HepG2 (cell line): ENCODE measurements at regions not wholly inside any gene's neighbourhood (a gene's known extent, or its start where the extent isn't known, plus 50 kb on each side); places are given as distances from the start of the nearest gene placed in this dataset.

Experiments
- ATAC-seq: fragments of 200-7000 bp; cut with Tn5 transposase; 3 replicates; pipeline ENCODE4 v1.9.1; 2020; ENCODE audit warnings: mild to moderate bottlenecking, moderate library complexity
- BruUV-seq: library from RNA; stranded (reverse); fragments of 400-500 nt; replicated peaks from 2 replicates; lab custom pipeline; 2021; lab: Mats Ljungman, UMichigan
- CTCF ChIA-PET: fragments of 300-600 bp; formaldehyde crosslinking; extraction: SDS; loops from one replicate; lab custom pipeline; 2021; ENCODE audit warnings: low total read pairs, inconsistent platforms, low intra/inter-chr PET ratio; lab: Yijun Ruan, JAX
- POLR2A ChIA-PET: fragments of 350-600 bp; sonication (Branson Sonifier 250); formaldehyde crosslinking; loops from one replicate; lab custom pipeline; 2020; ENCODE audit warnings: antibody characterized with exemption, inconsistent platforms; lab: Yijun Ruan, JAX
- DNase-seq: peaks from one replicate; pipeline ENCODE4 v3.0.0-alpha.2; 2015; ENCODE audit warnings: low spot score
- FAIRE-seq: peaks from 3 replicates; lab custom pipeline; 2011; peaks lifted over from hg19 to GRCh38; lab: Jason Lieb, UNC
- H2AFZ ChIP-seq: one replicate; pipeline ENCODE4 v1.6.1; 2011; ENCODE audit warnings: low read length, inconsistent platforms
- H3K27ac ChIP-seq: fragments of 300-600 bp; 3 replicates; pipeline ENCODE4 v1.8.0; 2011; ENCODE audit warnings: mixed run types, mild to moderate bottlenecking, mixed read lengths, low read length, inconsistent platforms; ENCODE audit not compliant: insufficient read depth; ENCODE audit errors: extremely low read length
- H3K27me3 ChIP-seq, 2 experiments: fragments of 200-600 bp in 1 of 2; 2 replicates in 1 of 2; 3 replicates in 1 of 2; pipeline versions ENCODE4 v1.6.0 to v1.8.0; 2011; ENCODE audit warnings: low read length in 2 of 2, mild to moderate bottlenecking in 2 of 2, moderate library complexity in 2 of 2, inconsistent platforms in 1 of 2; ENCODE audit not compliant: insufficient read depth in 2 of 2, control insufficient read depth in 1 of 2
- H3K36me3 ChIP-seq, 2 experiments: fragments of 200-600 bp in 1 of 2; replicated peaks in 1 of 2; 2 replicates in 1 of 2; 3 replicates in 1 of 2; pipeline versions ENCODE4 v1.5.1 to v1.8.0; 2011; ENCODE audit warnings: low read length in 2 of 2, inconsistent platforms in 1 of 2; ENCODE audit not compliant: insufficient read depth in 2 of 2, control insufficient read depth in 1 of 2
- H3K4me1 ChIP-seq: 2 replicates; pipeline ENCODE4 v1.5.1; 2012; ENCODE audit warnings: low read length, inconsistent platforms; ENCODE audit not compliant: insufficient read depth
- H3K4me2 ChIP-seq: 2 replicates; pipeline ENCODE4 v1.6.0; 2011; ENCODE audit warnings: low read depth, low read length, inconsistent platforms
- H3K4me3 ChIP-seq, 3 experiments: fragments of 200-600 bp in 1 of 3; sonication (generic), shearing (Covaris generic) in 1 of 3; replicated peaks in 1 of 3; 2 replicates each; pipeline ENCODE4 v1.5.1; 2011 to 2016; ENCODE audit warnings: low read length in 3 of 3, inconsistent platforms in 2 of 3, low read depth in 2 of 3, mild to moderate bottlenecking in 2 of 3, control low read depth in 1 of 3, mixed read lengths in 1 of 3; ENCODE audit not compliant: insufficient read depth in 1 of 3
- H3K79me2 ChIP-seq: one replicate; pipeline ENCODE4 v1.6.1; 2011; ENCODE audit warnings: low read length, inconsistent platforms; ENCODE audit not compliant: insufficient read depth
- H3K9ac ChIP-seq: 2 replicates; pipeline ENCODE4 v1.6.0; 2011; ENCODE audit warnings: mild to moderate bottlenecking, low read depth, low read length, inconsistent platforms; ENCODE audit not compliant: insufficient read depth
- H3K9me3 ChIP-seq: 2 replicates; pipeline ENCODE4 v1.5.1; 2012; ENCODE audit warnings: mild to moderate bottlenecking, low read length
- H4K20me1 ChIP-seq: 2 replicates; pipeline ENCODE4 v1.6.0; 2011; ENCODE audit warnings: inconsistent platforms, mild to moderate bottlenecking, low read length, moderate library complexity; ENCODE audit not compliant: insufficient read depth
- MTERF4 ChIP-seq: sonication (generic); formaldehyde crosslinking; IDR thresholded peaks from 2 replicates; pipeline ENCODE4 v1.8.0; 2023; ENCODE audit warnings: mild to moderate bottlenecking, missing genetic modification reagents
- NAIF1 ChIP-seq: sonication (generic); formaldehyde crosslinking; IDR thresholded peaks from 2 replicates; pipeline ENCODE4 v1.5.0; 2020; ENCODE audit warnings: mild to moderate bottlenecking, missing genetic modification reagents, borderline replicate concordance
- PITX1 ChIP-seq: sonication (generic); formaldehyde crosslinking; IDR thresholded peaks from 2 replicates; pipeline ENCODE4 v1.5.1; 2020; ENCODE audit warnings: mild to moderate bottlenecking, missing genetic modification reagents
- PREB ChIP-seq: sonication (generic); formaldehyde crosslinking; IDR thresholded peaks from 2 replicates; pipeline ENCODE4 v1.4.0; 2020; ENCODE audit warnings: missing genetic modification reagents
- RNF219 ChIP-seq: sonication (generic); formaldehyde crosslinking; IDR thresholded peaks from 2 replicates; pipeline ENCODE4 v1.5.0; 2020; ENCODE audit warnings: mild to moderate bottlenecking, missing genetic modification reagents
- STAT6 ChIP-seq: sonication (generic); formaldehyde crosslinking; IDR thresholded peaks from 2 replicates; pipeline ENCODE4 v1.4.0; 2020; ENCODE audit warnings: missing genetic modification reagents, mild to moderate bottlenecking, borderline replicate concordance
- ZBTB7A ChIP-seq: sonication (generic); formaldehyde crosslinking; IDR thresholded peaks from 2 replicates; pipeline ENCODE4 v1.8.0; 2022; ENCODE audit warnings: mild to moderate bottlenecking, missing genetic modification reagents
- ZFP90 ChIP-seq: sonication (generic); formaldehyde crosslinking; IDR thresholded peaks from 2 replicates; pipeline ENCODE4 v1.8.0; 2022; ENCODE audit warnings: missing genetic modification reagents, mild to moderate bottlenecking, inconsistent platforms, borderline replicate concordance
- ZHX1 ChIP-seq: sonication (generic); formaldehyde crosslinking; IDR thresholded peaks from 2 replicates; pipeline ENCODE4 v1.8.1; 2022; ENCODE audit warnings: low read depth, mild to moderate bottlenecking, missing genetic modification reagents
- ZNF160 ChIP-seq: sonication (generic); formaldehyde crosslinking; IDR thresholded peaks from 2 replicates; pipeline ENCODE4 v1.8.0; 2022; ENCODE audit warnings: mild to moderate bottlenecking, inconsistent platforms, missing genetic modification reagents
- ZNF337 ChIP-seq: sonication (generic); formaldehyde crosslinking; IDR thresholded peaks from 2 replicates; pipeline ENCODE4 v1.5.1; 2020; ENCODE audit warnings: missing genetic modification reagents, low read depth, mild to moderate bottlenecking, borderline replicate concordance
- ZNF678 ChIP-seq: sonication (generic); formaldehyde crosslinking; IDR thresholded peaks from 2 replicates; pipeline ENCODE4 v1.4.0; 2020; ENCODE audit warnings: mild to moderate bottlenecking, missing genetic modification reagents
- WGBS: methylation state at CpG from one replicate; pipeline ENCODE4 v1.1.6; 2017; ENCODE audit warnings: low lambda C conversion rate; 5-methylcytosine and 5-hydroxymethylcytosine counted together
- in situ Hi-C: cut with HindIII; loops from 2 replicates; pipeline ENCODE4 v1.10.0; 2017; ENCODE audit warnings: low pct_unique_long_range_greater_than_20kb; ENCODE audit not compliant: extremely low pct_ligation_motif_present
- intact Hi-C: fragments of 100-400 bp; cut with micrococcal nuclease; formaldehyde crosslinking; loops from one replicate; pipeline ENCODE4 v1.10.0; 2022; ENCODE audit not compliant: unreplicated experiment

GRCh38 chr1:189697113-189697512, 780.6 kb downstream of the BRINP3 start:
- no peak for DNase-seq
- Histone ChIP-seq H3K27me3 (no peaks in the 10 kb centered on the region), H3K9me3 (no peaks in the 10 kb centered on the region), H3K4me3 (no peak overlapping the region), H3K4me1 (no peaks in the 10 kb centered on the region), H4K20me1 (no peaks in the 10 kb centered on the region), H3K9ac (no peak overlapping the region), H3K27ac (no peak overlapping the region), H3K79me2 (no peaks in the 10 kb centered on the region), H3K4me2 (no peak overlapping the region), H3K36me3 (no peaks in the 10 kb centered on the region), H2AFZ (no peak overlapping the region)
- TF ChIP-seq PREB (CRISPR knock-in tag) = no peak
- no peak for TF ChIP-seq NAIF1 (CRISPR knock-in tag)
- no peak for TF ChIP-seq PITX1 (CRISPR knock-in tag)
- no peak for TF ChIP-seq ZHX1 (CRISPR knock-in tag)
- no peak for TF ChIP-seq ZBTB7A
- TF ChIP-seq MTERF4 (CRISPR knock-in tag) = no peak
- TF ChIP-seq ZNF678 (CRISPR knock-in tag) = no peak
- TF ChIP-seq RNF219 (CRISPR knock-in tag) = no peak
- TF ChIP-seq STAT6 (CRISPR knock-in tag) = no peak
- no peak for TF ChIP-seq ZFP90 (CRISPR knock-in tag)
- no peak for TF ChIP-seq ZNF160 (CRISPR knock-in tag)
- no peak for TF ChIP-seq ZNF337 (CRISPR knock-in tag)
- in situ Hi-C loops (no loop called here), intact Hi-C loops (no loop called here)
- no peak for ATAC-seq
- ChIA-PET POLR2A (no interaction called here), CTCF (no interaction called here)
- BruUV-seq = no TSS peak
- no peak for FAIRE-seq
- WGBS = 83% methylated on average over 22 of the region's 22 CpGs
